ENCODE measurements at regions not wholly inside any gene's neighbourhood (a gene's known extent, or its start where the extent isn't known, plus 50 kb on each side); places are given as distances from the start of the nearest gene placed in this dataset.
"Not testable (repeated sequence)": the region's sequence is repeated elsewhere in the genome, so short reads cannot be mapped to it uniquely, and the experiment has no call there.

- no peak for DNase-seq (ENCODE audit: low read depth)
- no peak overlapping the region for H3K4me3 ChIP-seq (ENCODE audit: low read depth, low read length)
- TF ChIP-seq CTCF (IDR thresholded peaks at IDR 0.05; ENCODE audit: insufficient read depth, low read length), result no peak
These were observed 120.7 kb upstream of the MED14 start for GRCh38 chrX:40855932-40856515.

GRCh38 chrX:40861952-40862554 is 126.7 kb upstream of the MED14 start:
- not testable (repeated sequence) for DNase-seq (ENCODE audit: low read depth); H3K4me3 ChIP-seq (ENCODE audit: low read depth, low read length)

- not testable (repeated sequence) for H3K4me3 ChIP-seq (ENCODE audit: low read depth, low read length); DNase-seq (ENCODE audit: low read depth)
These were observed 127.9 kb upstream of the MED14 start for GRCh38 chrX:40863260-40863659.

GRCh38 chrX:40863671-40864070 is 128.3 kb upstream of the MED14 start:
- DNase-seq (ENCODE audit: low read depth), result peak; percentile 44
- no peak overlapping the region for H3K4me3 ChIP-seq (ENCODE audit: low read depth, low read length)
- no peak for TF ChIP-seq CTCF (IDR thresholded peaks at IDR 0.05; ENCODE audit: insufficient read depth, low read length)

- DNase-seq (ENCODE audit: low read depth), result peak; percentile 77
These were observed 129.6 kb upstream of the MED14 start for GRCh38 chrX:40864972-40865371.

GRCh38 chrX:40866893-40867292 is 131.6 kb upstream of the MED14 start:
- TF ChIP-seq CTCF (IDR thresholded peaks at IDR 0.05; ENCODE audit: insufficient read depth, low read length), result no peak
- peak; percentile 63 for DNase-seq (ENCODE audit: low read depth)
- no peak overlapping the region for H3K4me3 ChIP-seq (ENCODE audit: low read depth, low read length)

More at GRCh38 chrX:40864972-40865371, 129.6 kb upstream of the MED14 start:
- no peak overlapping the region for H3K4me3 ChIP-seq (ENCODE audit: low read depth, low read length)
- no peak for TF ChIP-seq CTCF (IDR thresholded peaks at IDR 0.05; ENCODE audit: insufficient read depth, low read length)

- no peak for TF ChIP-seq CTCF (IDR thresholded peaks at IDR 0.05; ENCODE audit: insufficient read depth, low read length)
- DNase-seq (ENCODE audit: low read depth), result peak; percentile 64
- H3K4me3 ChIP-seq (ENCODE audit: low read depth, low read length), result no peak overlapping the region
These were observed 132.0 kb upstream of the MED14 start for GRCh38 chrX:40867352-40867751.

GRCh38 chrX:40868868-40869267 is 133.5 kb upstream of the MED14 start:
- DNase-seq (ENCODE audit: low read depth), result no peak
- no peak for TF ChIP-seq CTCF (IDR thresholded peaks at IDR 0.05; ENCODE audit: insufficient read depth, low read length)
- H3K4me3 ChIP-seq (ENCODE audit: low read depth, low read length), result no peak overlapping the region

GRCh38 chrX:40870982-40871381 is 135.6 kb upstream of the MED14 start:
- not testable (repeated sequence) for H3K4me3 ChIP-seq (ENCODE audit: low read depth, low read length); DNase-seq (ENCODE audit: low read depth)

All from fibroblast of the aortic adventitia (primary cell).